ENCODE measurements at regions not wholly inside any gene's neighbourhood (a gene's known extent, or its start where the extent isn't known, plus 50 kb on each side); places are given as distances from the start of the nearest gene placed in this dataset.
"Not testable (repeated sequence)": the region's sequence is repeated elsewhere in the genome, so short reads cannot be mapped to it uniquely, and the experiment has no call there.

GRCh38 chr2:20130821-20131645, 79.6 kb upstream of the LAPTM4A start:
- no peak for DNase-seq (ENCODE audit: low read depth)

- DNase-seq (ENCODE audit: low read depth), result no peak
Measured at GRCh38 chr2:20130160-20130560, 78.7 kb upstream of the LAPTM4A start.

GRCh38 chr2:20129331-20130159, 78.1 kb upstream of the LAPTM4A start:
- DNase-seq (ENCODE audit: low read depth), result no peak

GRCh38 chr2:20128506-20129330, 77.3 kb upstream of the LAPTM4A start:
- no peak for DNase-seq (ENCODE audit: low read depth)

GRCh38 chr2:20126469-20126868, 75.0 kb upstream of the LAPTM4A start:
- DNase-seq (ENCODE audit: low read depth), result no peak

GRCh38 chr2:20126040-20126439, 74.6 kb upstream of the LAPTM4A start:
- DNase-seq (ENCODE audit: low read depth), result no peak

GRCh38 chr2:20125616-20126015, 74.2 kb upstream of the LAPTM4A start:
- no peak for DNase-seq (ENCODE audit: low read depth)

- DNase-seq (ENCODE audit: low read depth), result no peak
Measured at GRCh38 chr2:20125164-20125563, 73.7 kb upstream of the LAPTM4A start.

GRCh38 chr2:20123871-20124594, 72.6 kb upstream of the LAPTM4A start:
- no peak for DNase-seq (ENCODE audit: low read depth)

GRCh38 chr2:20122864-20123263, 71.4 kb upstream of the LAPTM4A start:
- DNase-seq (ENCODE audit: low read depth), result no peak

GRCh38 chr2:20120569-20121416, 69.4 kb upstream of the LAPTM4A start:
- no peak for DNase-seq (ENCODE audit: low read depth)

- DNase-seq (ENCODE audit: low read depth), result no peak
Measured at GRCh38 chr2:20118051-20118450, 66.6 kb upstream of the LAPTM4A start.

- DNase-seq (ENCODE audit: low read depth), result no peak
Measured at GRCh38 chr2:20115902-20116301, 64.5 kb upstream of the LAPTM4A start.

- DNase-seq (ENCODE audit: low read depth), result no peak
Measured at GRCh38 chr2:20115374-20115773, 63.9 kb upstream of the LAPTM4A start.

- no peak for DNase-seq (ENCODE audit: low read depth)
Measured at GRCh38 chr2:20113986-20114938, 62.8 kb upstream of the LAPTM4A start.

- DNase-seq (ENCODE audit: low read depth), result no peak
Measured at GRCh38 chr2:20113004-20113796, 61.8 kb upstream of the LAPTM4A start.

- not testable (repeated sequence) for DNase-seq (ENCODE audit: low read depth)
Measured at GRCh38 chr2:20112361-20112760, 60.9 kb upstream of the LAPTM4A start.

GRCh38 chr2:20111311-20112131, 60.1 kb upstream of the LAPTM4A start:
- no peak for DNase-seq (ENCODE audit: low read depth)
